Fibroblast of skin of right biceps (primary cell): ENCODE measurements at regions not wholly inside any gene's neighbourhood (a gene's known extent, or its start where the extent isn't known, plus 50 kb on each side); places are given as distances from the start of the nearest gene placed in this dataset.

Experiments used
- DNase-seq: peaks from one replicate; pipeline ENCODE4 v3.0.0-alpha.2; 2013

- DNase-seq: no peak
Measured at GRCh38 chr5:175163586-175164275, 280.3 kb downstream of the DRD1 start.

- no peak for DNase-seq
Measured at GRCh38 chr5:175162036-175162435, 281.9 kb downstream of the DRD1 start.

- DNase-seq: no peak
Measured at GRCh38 chr5:175159956-175160355, 284.0 kb downstream of the DRD1 start.

GRCh38 chr5:175148636-175149172 is 295.3 kb downstream of the DRD1 start:
- DNase-seq: no peak

- no peak for DNase-seq
Measured at GRCh38 chr5:175146733-175147132, 297.2 kb downstream of the DRD1 start.

GRCh38 chr5:175141421-175141820 is 302.6 kb downstream of the DRD1 start:
- DNase-seq: no peak

- no peak for DNase-seq
Measured at GRCh38 chr5:175133185-175133584, 310.8 kb downstream of the DRD1 start.

- no peak for DNase-seq
Measured at GRCh38 chr5:175131432-175131831, 312.6 kb downstream of the DRD1 start.

- no peak for DNase-seq
Measured at GRCh38 chr5:175129619-175130018, 314.4 kb downstream of the DRD1 start.

GRCh38 chr5:175129121-175129520 is 314.9 kb downstream of the DRD1 start:
- no peak for DNase-seq

GRCh38 chr5:175124821-175125220 is 319.2 kb downstream of the DRD1 start:
- no peak for DNase-seq

- DNase-seq: no peak
Measured at GRCh38 chr5:175124251-175124813, 319.6 kb downstream of the DRD1 start.

- no peak for DNase-seq
Measured at GRCh38 chr5:175123542-175123941, 320.4 kb downstream of the DRD1 start.

- DNase-seq: no peak
Measured at GRCh38 chr5:175121457-175121856, 322.5 kb downstream of the DRD1 start.

GRCh38 chr5:175120412-175120811 is 323.6 kb downstream of the DRD1 start:
- DNase-seq: no peak

- DNase-seq: no peak
Measured at GRCh38 chr5:175118700-175119309, 325.2 kb downstream of the DRD1 start.

- no peak for DNase-seq
Measured at GRCh38 chr5:175116466-175117048, 327.4 kb downstream of the DRD1 start.

- no peak for DNase-seq
Measured at GRCh38 chr5:175115831-175116230, 328.2 kb downstream of the DRD1 start.

GRCh38 chr5:175113947-175114346 is 330.0 kb downstream of the DRD1 start:
- no peak for DNase-seq

GRCh38 chr5:175109058-175109755 is 334.8 kb downstream of the DRD1 start:
- no peak for DNase-seq

GRCh38 chr5:175107865-175108264 is 336.1 kb downstream of the DRD1 start:
- DNase-seq: no peak

GRCh38 chr5:175107028-175107588 is 336.9 kb downstream of the DRD1 start:
- no peak for DNase-seq

- DNase-seq: no peak
Measured at GRCh38 chr5:175104677-175105076, 339.3 kb downstream of the DRD1 start.
